Testis (tissue), 2 donors: ENCODE measurements at regions not wholly inside any gene's neighbourhood (a gene's known extent, or its start where the extent isn't known, plus 50 kb on each side); places are given as distances from the start of the nearest gene placed in this dataset.

ENCODE experiments used
- DNase-seq: peaks from one replicate; pipeline ENCODE4 v3.0.0-alpha.2; 2019
- H3K27ac ChIP-seq, 2 donors: fragments of 200-600 bp; sonication (generic); one replicate each; pipeline ENCODE4 v1.5.1; 2019
- H3K27me3 ChIP-seq: fragments of 200-600 bp; sonication (generic); one replicate; pipeline ENCODE4 v1.5.1; 2019
- H3K36me3 ChIP-seq: fragments of 200-600 bp; sonication (generic); one replicate; pipeline ENCODE4 v1.5.1; 2017; ENCODE audit warnings: low read depth; ENCODE audit errors: missing control alignments
- H3K4me1 ChIP-seq: fragments of 200-600 bp; sonication (generic); one replicate; pipeline ENCODE4 v1.5.1; 2019
- H3K4me3 ChIP-seq, 2 donors: fragments of 200-600 bp; sonication (generic); one replicate each; pipeline ENCODE4 v1.5.1; 2017 to 2019
- H3K9me3 ChIP-seq: fragments of 200-600 bp; sonication (generic); one replicate; pipeline ENCODE4 v1.5.1; 2017
- CTCF ChIP-seq, 3 experiments: fragments of 450-650 bp in 2 of 3; fragments of 200-600 bp in 1 of 3; sonication (generic) in 1 of 3; IDR thresholded peaks; one replicate each; pipeline ENCODE4 v1.5.1; 2016 to 2019; ENCODE audit warnings: antibody characterized with exemption in 3 of 3, mild to moderate bottlenecking in 2 of 3, moderate library complexity in 1 of 3
- POLR2A ChIP-seq: fragments of 450-650 bp; IDR thresholded peaks from one replicate; pipeline ENCODE4 v1.6.1; 2017; ENCODE audit warnings: antibody characterized with exemption, mild to moderate bottlenecking, moderate library complexity
- WGBS, 2 donors: methylation state at CpG; one replicate each; pipeline ENCODE4 v1.1.5; 2018; 5-methylcytosine and 5-hydroxymethylcytosine counted together
- intact Hi-C: fragments of 100-400 bp; cut with DNase I; formaldehyde crosslinking; loops from one replicate; pipeline ENCODE4 v1.15.1; 2023; ENCODE audit warnings: low total_unique reads

- WGBS, 2 donors = 81 to 90% methylated on average over 1 of the region's 1 CpG
- Histone ChIP-seq H3K36me3 (no peaks in the 10 kb centered on the region), H3K4me3 (no peak overlapping the region), H3K9me3 (no peaks in the 10 kb centered on the region), H3K27me3 (no peaks in the 10 kb centered on the region), H3K4me1 (no peaks in the 10 kb centered on the region), H3K27ac (no peak overlapping the region)
- intact Hi-C loops = no loop called here
- DNase-seq = no peak
- no peak for TF ChIP-seq POLR2A
- TF ChIP-seq CTCF (IDR thresholded peaks at IDR 0.05) = no peak
Observed at GRCh38 chr3:28788571-28788970, 439.9 kb upstream of the AZI2 start.

- Histone ChIP-seq H3K9me3 (no peaks in the 10 kb centered on the region), H3K4me1 (no peaks in the 10 kb centered on the region), H3K4me3 (no peak overlapping the region), H3K36me3 (no peaks in the 10 kb centered on the region), H3K27me3 (no peaks in the 10 kb centered on the region), H3K27ac (no peak overlapping the region)
- 76 to 87% methylated on average over 6 of the region's 6 CpGs for WGBS, 2 donors
- TF ChIP-seq POLR2A (no peak), CTCF (IDR thresholded peaks at IDR 0.05) (no peak)
- intact Hi-C loops = no loop called here
- DNase-seq = no peak
Observed at GRCh38 chr3:28791713-28792255, 443.2 kb upstream of the AZI2 start.

- TF ChIP-seq CTCF (IDR thresholded peaks at IDR 0.05) (no peak), POLR2A (no peak)
- DNase-seq = no peak
- Histone ChIP-seq H3K4me3 (no peak overlapping the region), H3K27me3 (no peaks in the 10 kb centered on the region), H3K36me3 (no peaks in the 10 kb centered on the region), H3K9me3 (no peaks in the 10 kb centered on the region), H3K4me1 (no peaks in the 10 kb centered on the region), H3K27ac (no peak overlapping the region)
- 81 to 82% methylated on average over 2 of the region's 2 CpGs for WGBS, 2 donors
- intact Hi-C loops = no loop called here
Observed at GRCh38 chr3:28792604-28793003, 444.0 kb upstream of the AZI2 start.

- Histone ChIP-seq H3K36me3 (no peaks in the 10 kb centered on the region), H3K27me3 (no peaks in the 10 kb centered on the region), H3K9me3 (no peaks in the 10 kb centered on the region), H3K27ac (no peak overlapping the region), H3K4me1 (no peaks in the 10 kb centered on the region), H3K4me3 (no peak overlapping the region)
- 91 to 93% methylated on average over 4 of the region's 4 CpGs for WGBS, 2 donors
- intact Hi-C loops = no loop called here
- no peak for TF ChIP-seq CTCF (IDR thresholded peaks at IDR 0.05)
- TF ChIP-seq POLR2A = no peak
- DNase-seq = no peak
Observed at GRCh38 chr3:28799084-28799483, 450.5 kb upstream of the AZI2 start.

GRCh38 chr3:28800203-28800602 lies 451.6 kb upstream of the AZI2 start:
- 92 to 95% methylated on average over 1 of the region's 1 CpG for WGBS, 2 donors

More at GRCh38 chr3:28800203-28800602, 451.6 kb upstream of the AZI2 start:
- intact Hi-C loops = no loop called here
- Histone ChIP-seq H3K27ac (no peak overlapping the region), H3K4me1 (no peaks in the 10 kb centered on the region), H3K27me3 (no peaks in the 10 kb centered on the region), H3K4me3 (no peak overlapping the region), H3K36me3 (no peaks in the 10 kb centered on the region), H3K9me3 (no peaks in the 10 kb centered on the region)
- TF ChIP-seq POLR2A (no peak), CTCF (IDR thresholded peaks at IDR 0.05) (no peak)
- DNase-seq = no peak
